Fibroblast of lung (primary cell): ENCODE measurements at regions not wholly inside any gene's neighbourhood (a gene's known extent, or its start where the extent isn't known, plus 50 kb on each side); places are given as distances from the start of the nearest gene placed in this dataset.

Experiments
- DNase-seq, 2 donors: peaks; one replicate each; pipeline versions ENCODE4 v3.0.0 to v3.0.0-alpha.2; 2010; ENCODE audit warnings: low read depth in 2 of 2
- H2AFZ ChIP-seq: 2 replicates; pipeline ENCODE4 v1.5.1; 2012; ENCODE audit warnings: low read length, control low read depth, inconsistent platforms
- H3K27ac ChIP-seq: 2 replicates; pipeline ENCODE4 v1.5.1; 2011; ENCODE audit warnings: low read length, control low read depth; ENCODE audit not compliant: insufficient read depth
- H3K27me3 ChIP-seq: 2 replicates; pipeline ENCODE4 v1.5.1; 2011; ENCODE audit warnings: mild to moderate bottlenecking, low read length; ENCODE audit not compliant: control insufficient read depth, insufficient read depth
- H3K36me3 ChIP-seq: 2 replicates; pipeline ENCODE4 v1.5.1; 2011; ENCODE audit warnings: low read length; ENCODE audit not compliant: control insufficient read depth, insufficient read depth
- H3K4me1 ChIP-seq: 2 replicates; pipeline ENCODE4 v1.5.1; 2011; ENCODE audit warnings: low read length; ENCODE audit not compliant: control insufficient read depth, insufficient read depth; ENCODE audit errors: extremely low read depth
- H3K4me2 ChIP-seq: 2 replicates; pipeline ENCODE4 v1.5.1; 2011; ENCODE audit warnings: low read length, control low read depth; ENCODE audit not compliant: insufficient read depth; ENCODE audit errors: extremely low read depth
- H3K4me3 ChIP-seq, 4 experiments: fragments of 200-600 bp in 1 of 4; sonication (generic) in 1 of 4; replicated peaks in 1 of 4; 2 replicates each; pipeline ENCODE4 v1.5.1; 2011 to 2016; ENCODE audit warnings: low read length in 4 of 4, low read depth in 3 of 4, mild to moderate bottlenecking in 3 of 4, control low read depth in 2 of 4, inconsistent platforms in 1 of 4, mixed read lengths in 1 of 4; ENCODE audit not compliant: insufficient read depth in 1 of 4; ENCODE audit errors: control extremely low read depth in 1 of 4
- H3K79me2 ChIP-seq: 2 replicates; pipeline ENCODE4 v1.5.1; 2012; ENCODE audit warnings: mild to moderate bottlenecking, low read length, inconsistent platforms; ENCODE audit not compliant: control insufficient read depth, insufficient read depth
- H3K9ac ChIP-seq: 2 replicates; pipeline ENCODE4 v1.5.1; 2011; ENCODE audit warnings: mild to moderate bottlenecking, low read length, control low read depth; ENCODE audit not compliant: insufficient read depth
- H3K9me3 ChIP-seq: 2 replicates; pipeline ENCODE4 v1.5.1; 2012; ENCODE audit warnings: low read depth, low read length; ENCODE audit not compliant: control insufficient read depth, insufficient read depth
- H4K20me1 ChIP-seq: 2 replicates; pipeline ENCODE4 v1.5.1; 2011; ENCODE audit warnings: low read length; ENCODE audit not compliant: control insufficient read depth, insufficient read depth; ENCODE audit errors: extremely low read depth
- CTCF ChIP-seq, 2 donors: IDR thresholded peaks in 1 of 2; conservative IDR thresholded peaks in 1 of 2; 1 replicate in 1 of 2; 2 replicates in 1 of 2; pipeline ENCODE4 v1.5.1; 2011 to 2012; ENCODE audit warnings: low read length in 2 of 2, control low read depth in 1 of 2, inconsistent platforms in 1 of 2, low read depth in 1 of 2, mild to moderate bottlenecking in 1 of 2
- EZH2 ChIP-seq: IDR thresholded peaks from 2 replicates; pipeline ENCODE4 v1.5.1; 2012; ENCODE audit warnings: low read length, control low read depth, mild to moderate bottlenecking; ENCODE audit errors: missing control alignments

- H3K9me3 ChIP-seq = no peaks in the 10 kb centered on the region
- H2AFZ ChIP-seq = no peak overlapping the region
- no peak overlapping the region for H3K4me2 ChIP-seq
- no peaks in the 10 kb centered on the region for H3K4me1 ChIP-seq
- no peak for TF ChIP-seq EZH2
- no peak for TF ChIP-seq CTCF (conservative IDR thresholded peaks at IDR 0.05 in 1 of 2, IDR thresholded peaks at IDR 0.05 in 1 of 2; ENCODE audit: low read depth in 1 of 2, low read length in 2 of 2)
- H3K36me3 ChIP-seq = no peaks in the 10 kb centered on the region
- H3K4me3 ChIP-seq = no peak overlapping the region
- no peak for DNase-seq
- H3K27me3 ChIP-seq = no peaks in the 10 kb centered on the region
- H3K27ac ChIP-seq = no peak overlapping the region
- no peaks in the 10 kb centered on the region for H3K79me2 ChIP-seq
- H3K9ac ChIP-seq = no peak overlapping the region
- no peaks in the 10 kb centered on the region for H4K20me1 ChIP-seq
Observed at GRCh38 chr3:10565814-10566213, 60.4 kb upstream of the ATP2B2 start.

- Histone ChIP-seq H3K36me3 (no peaks in the 10 kb centered on the region), H3K4me3 (no peak overlapping the region), H3K27me3 (no peaks in the 10 kb centered on the region), H3K9me3 (no peaks in the 10 kb centered on the region), H3K4me2 (no peak overlapping the region), H4K20me1 (no peaks in the 10 kb centered on the region), H3K9ac (no peak overlapping the region), H3K27ac (no peak overlapping the region), H3K79me2 (no peaks in the 10 kb centered on the region), H3K4me1 (no peaks in the 10 kb centered on the region), H2AFZ (no peak overlapping the region)
- no peak for TF ChIP-seq EZH2
- no peak for TF ChIP-seq CTCF (conservative IDR thresholded peaks at IDR 0.05 in 1 of 2, IDR thresholded peaks at IDR 0.05 in 1 of 2; ENCODE audit: low read depth in 1 of 2, low read length in 2 of 2)
- no peak for DNase-seq
Observed at GRCh38 chr3:10566451-10566850, 61.1 kb upstream of the ATP2B2 start.

- H3K79me2 ChIP-seq = no peaks in the 10 kb centered on the region
- TF ChIP-seq CTCF (conservative IDR thresholded peaks at IDR 0.05 in 1 of 2, IDR thresholded peaks at IDR 0.05 in 1 of 2; ENCODE audit: low read depth in 1 of 2, low read length in 2 of 2) (no peak), EZH2 (no peak)
- H2AFZ ChIP-seq = no peak overlapping the region
- H3K9ac ChIP-seq = no peak overlapping the region
- no peak overlapping the region for H3K27ac ChIP-seq
- H3K27me3 ChIP-seq = no peaks in the 10 kb centered on the region
- H3K36me3 ChIP-seq = no peaks in the 10 kb centered on the region
- no peaks in the 10 kb centered on the region for H3K9me3 ChIP-seq
- H3K4me2 ChIP-seq = no peak overlapping the region
- H3K4me3 ChIP-seq = no peak overlapping the region
- no peaks in the 10 kb centered on the region for H3K4me1 ChIP-seq
- no peak for DNase-seq
- H4K20me1 ChIP-seq = no peaks in the 10 kb centered on the region
Observed at GRCh38 chr3:10568549-10568948, 63.2 kb upstream of the ATP2B2 start.
